Globus pallidus (tissue), 1 donor: ENCODE measurements at regions not wholly inside any gene's neighbourhood (a gene's known extent, or its start where the extent isn't known, plus 50 kb on each side); places are given as distances from the start of the nearest gene placed in this dataset.

Experiments
- DNase-seq: peaks from one replicate; pipeline ENCODE4 v3.0.0-alpha.2; 2015; ENCODE audit warnings: low spot score

DNA sequence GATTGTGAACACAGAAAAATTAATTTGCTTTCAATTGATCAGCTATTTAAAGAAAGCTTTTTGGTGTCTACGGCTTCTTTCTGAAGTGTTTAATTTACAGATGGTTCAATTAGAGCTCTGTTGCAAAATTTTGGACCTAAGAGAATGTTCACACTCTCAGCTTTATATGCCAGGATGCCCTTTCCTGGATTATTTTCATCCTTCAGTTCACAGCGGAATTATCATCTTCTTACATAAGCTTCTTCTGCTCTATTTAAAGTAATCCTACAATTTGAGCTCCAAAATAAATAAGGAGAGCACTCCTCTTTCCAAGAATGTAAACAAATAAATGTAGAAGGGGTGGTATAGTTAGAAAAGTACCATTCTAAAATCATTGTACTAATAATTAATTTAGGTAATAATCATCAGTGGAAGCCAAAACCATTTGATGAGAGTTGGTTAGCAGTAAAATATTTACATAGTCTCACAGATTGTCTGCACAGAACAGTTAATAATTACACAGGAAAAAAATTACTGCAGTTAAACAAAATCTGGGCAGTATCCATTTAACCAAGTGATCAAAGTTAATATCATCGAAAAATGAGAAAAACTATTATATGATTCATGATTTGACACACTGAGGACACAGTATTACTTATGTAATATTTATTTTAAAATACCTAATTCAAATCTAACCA lies 298.0 kb upstream of the TMEM229A start:
- DNase-seq = no peak

DNA sequence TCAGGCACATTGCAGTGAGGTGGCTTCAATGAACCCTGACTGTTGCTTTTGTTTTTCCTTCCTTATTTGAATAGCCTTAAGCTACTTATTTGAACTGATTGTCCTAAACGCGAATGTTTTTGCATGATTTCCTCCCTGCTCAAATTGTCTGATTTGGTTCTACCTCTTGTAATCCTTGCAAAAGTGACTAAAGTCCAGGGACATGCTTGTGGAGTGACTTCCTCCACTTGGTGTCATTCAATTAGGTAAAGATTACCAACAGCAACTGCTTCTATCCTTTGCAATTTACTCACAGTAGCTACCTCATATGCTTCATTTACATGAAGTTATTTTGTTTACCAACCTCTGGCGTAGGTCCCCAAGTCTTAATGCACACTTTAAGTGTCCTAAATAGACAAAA lies 295.9 kb upstream of the TMEM229A start:
- no peak for DNase-seq

- no peak for DNase-seq
Observed at GRCh38 chr7:124324262-124324661, 291.4 kb upstream of the TMEM229A start.

DNA sequence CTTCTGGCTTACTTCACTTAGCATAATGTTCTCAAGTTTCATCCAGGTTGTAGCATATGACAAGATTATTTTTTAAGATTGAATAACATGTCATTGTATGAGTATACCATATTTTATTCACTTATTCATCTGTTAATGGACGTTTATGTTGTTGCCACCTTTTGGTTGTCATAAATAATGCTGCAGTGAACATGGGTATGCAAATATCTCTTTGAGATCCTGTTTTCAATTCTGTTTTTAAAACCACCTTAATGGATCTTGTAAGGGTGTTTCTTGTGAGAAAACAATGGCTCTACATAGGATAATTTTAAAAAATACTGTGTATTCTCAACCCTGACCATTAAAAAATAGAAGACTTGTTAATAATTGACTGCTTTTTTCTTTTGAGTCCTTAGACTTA lies 290.7 kb upstream of the TMEM229A start:
- DNase-seq = no peak

DNA sequence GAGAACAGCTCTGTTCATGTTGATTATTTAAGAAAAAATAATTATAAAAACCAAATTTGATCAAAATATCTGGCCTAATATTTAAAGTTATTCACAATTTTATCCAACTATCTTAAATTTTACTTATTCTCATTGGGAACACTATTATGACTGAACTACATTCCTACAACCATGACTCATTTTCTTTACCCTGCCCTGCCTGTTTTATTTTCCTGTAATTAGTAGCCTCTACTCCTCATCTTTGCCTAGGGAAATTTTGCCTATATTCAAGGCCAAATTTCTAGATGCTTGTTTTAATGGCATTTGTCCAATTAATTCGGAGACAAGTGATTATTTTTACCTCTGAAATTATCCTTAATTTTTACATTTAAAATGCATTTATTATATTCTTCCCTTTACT lies 289.7 kb upstream of the TMEM229A start:
- DNase-seq = no peak

DNA sequence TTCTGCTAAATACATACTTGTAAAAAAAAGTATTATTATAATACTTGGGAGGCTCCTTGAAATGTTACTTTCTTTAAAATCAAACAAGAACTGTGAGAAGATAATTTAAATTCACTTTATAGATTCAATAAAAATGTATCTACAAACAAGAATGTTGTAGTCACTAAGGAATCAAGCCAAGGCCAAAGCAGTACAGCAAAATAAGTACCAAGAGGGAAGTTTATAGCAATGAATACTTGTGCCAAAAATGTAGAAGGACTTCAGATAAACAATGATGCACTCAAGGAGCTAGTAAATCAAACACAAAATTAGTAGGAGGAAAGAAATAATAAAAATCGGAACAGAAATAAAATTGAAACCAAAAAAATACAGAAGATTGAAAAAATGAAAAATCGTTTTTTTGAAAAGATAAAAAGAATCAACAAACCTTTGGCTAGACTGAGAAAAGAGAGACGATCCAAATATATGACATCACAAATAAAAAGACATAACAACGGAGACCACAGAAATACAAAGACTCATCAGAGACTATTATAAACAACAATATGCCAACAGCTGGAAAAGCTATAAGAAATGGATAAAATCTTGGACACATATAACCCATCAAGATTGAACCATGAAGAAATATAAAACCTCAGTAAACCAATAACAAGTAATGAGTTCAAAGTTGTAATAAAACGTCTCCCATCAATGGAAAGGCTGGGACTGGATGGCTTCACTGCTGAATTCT lies 286.0 kb upstream of the TMEM229A start:
- no peak for DNase-seq

GRCh38 chr7:124310934-124311390 lies 278.1 kb upstream of the TMEM229A start:
- no peak for DNase-seq

DNA sequence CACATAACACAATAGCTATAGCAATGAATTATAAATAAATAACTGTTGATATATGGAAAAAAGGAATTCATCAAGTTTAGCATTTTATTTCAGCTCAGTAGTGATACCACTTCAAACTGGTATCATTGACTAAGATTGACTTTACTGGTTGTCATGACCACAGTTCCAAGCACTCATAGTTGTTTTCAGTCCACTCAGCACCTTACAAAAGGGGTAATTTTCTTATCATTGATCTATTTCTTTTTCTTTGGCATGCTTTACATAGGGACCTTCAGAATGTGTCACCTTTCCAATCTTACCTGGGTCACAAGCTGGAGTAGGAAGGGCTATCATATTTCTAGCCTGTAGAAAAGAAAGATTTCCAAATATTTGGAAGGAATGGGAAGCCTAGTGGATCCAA lies 275.5 kb upstream of the TMEM229A start:
- no peak for DNase-seq

- DNase-seq = no peak
Observed at GRCh38 chr7:124295289-124295688, 262.4 kb upstream of the TMEM229A start.

DNA sequence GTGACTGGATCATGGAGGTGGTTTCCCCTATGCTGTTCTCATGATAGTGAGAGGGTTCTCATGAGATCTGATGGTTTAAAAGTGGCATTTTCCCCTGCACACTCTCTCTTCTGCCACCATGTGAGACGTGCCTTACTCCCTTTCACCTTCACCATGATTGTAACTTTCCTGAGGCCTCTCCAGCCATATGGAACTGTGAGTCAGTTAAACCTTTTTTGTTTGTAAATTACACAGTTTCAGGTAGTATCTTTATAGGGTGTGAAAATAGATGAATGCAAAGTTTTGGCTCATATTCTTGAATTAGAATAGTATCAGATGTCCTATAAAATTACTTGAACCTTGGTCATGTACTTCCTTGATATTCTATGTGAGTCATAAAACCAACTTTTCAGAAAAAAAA lies 252.1 kb upstream of the TMEM229A start:
- no peak for DNase-seq

DNA sequence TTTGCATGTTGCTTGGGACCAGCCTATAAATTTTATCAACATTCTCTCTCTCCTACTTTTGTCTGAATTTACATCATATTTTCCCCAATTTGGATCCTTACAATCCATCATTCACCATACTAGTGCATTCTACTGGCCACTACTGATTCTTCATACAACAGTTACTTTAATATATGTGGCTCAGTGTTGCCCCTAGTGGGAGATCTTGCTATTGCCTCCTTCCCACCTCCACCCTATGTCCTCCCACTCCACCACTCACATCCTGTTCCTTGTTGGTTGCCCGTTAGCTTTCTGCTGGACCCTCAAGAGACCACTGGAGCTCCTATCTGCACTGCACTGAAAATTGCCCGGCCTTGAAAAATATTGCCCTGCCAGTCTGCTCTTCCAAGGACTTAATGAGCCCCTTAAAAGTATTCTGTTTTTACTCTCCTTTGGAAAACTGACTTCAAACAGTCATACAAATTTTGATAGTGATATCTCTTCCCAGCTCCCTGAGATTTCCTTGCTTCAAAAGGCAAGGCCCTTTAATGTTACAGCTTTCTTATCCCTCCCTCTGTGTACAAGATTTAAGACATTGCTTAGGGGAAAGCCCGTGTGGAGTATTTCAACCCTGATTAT lies 243.2 kb upstream of the TMEM229A start:
- peak; percentile 6 for DNase-seq

DNA sequence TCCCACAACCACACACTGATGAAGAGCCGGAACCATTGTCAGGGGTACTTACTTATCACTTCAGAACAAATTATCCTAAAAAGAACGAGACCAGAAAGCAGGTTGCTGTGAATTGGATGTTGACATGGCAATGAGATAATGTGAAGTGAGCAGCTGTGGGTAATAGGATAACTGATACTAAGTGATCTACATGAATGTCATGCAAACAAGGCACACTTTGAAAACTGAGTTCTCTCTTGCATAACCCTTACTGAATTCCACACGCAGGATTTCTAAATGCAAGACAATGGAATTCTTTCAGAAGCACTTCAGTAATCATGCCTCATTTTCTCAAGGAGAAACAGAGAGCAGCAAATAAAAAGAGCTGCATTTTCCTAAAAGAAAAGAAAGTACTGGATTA lies 242.5 kb upstream of the TMEM229A start:
- DNase-seq = no peak

DNA sequence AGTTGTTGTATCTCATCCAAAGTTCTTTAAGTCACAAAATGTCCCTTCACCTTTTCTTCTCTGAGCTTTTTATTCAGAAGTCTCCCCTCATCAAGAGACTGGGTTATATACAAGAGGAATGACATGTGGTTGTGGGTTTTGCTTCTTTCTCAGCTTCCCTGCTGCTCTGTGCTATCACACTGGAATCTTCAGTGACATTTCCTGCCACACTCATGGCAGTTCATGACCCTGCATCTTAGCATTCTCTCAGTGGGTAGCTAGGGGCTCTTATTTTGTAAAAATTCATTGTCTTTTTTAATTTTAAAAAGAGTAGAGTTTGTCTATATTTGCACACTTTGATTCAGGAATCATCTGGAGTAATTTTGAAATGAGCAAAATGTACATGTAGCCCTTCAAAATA lies 236.9 kb upstream of the TMEM229A start:
- no peak for DNase-seq

DNA sequence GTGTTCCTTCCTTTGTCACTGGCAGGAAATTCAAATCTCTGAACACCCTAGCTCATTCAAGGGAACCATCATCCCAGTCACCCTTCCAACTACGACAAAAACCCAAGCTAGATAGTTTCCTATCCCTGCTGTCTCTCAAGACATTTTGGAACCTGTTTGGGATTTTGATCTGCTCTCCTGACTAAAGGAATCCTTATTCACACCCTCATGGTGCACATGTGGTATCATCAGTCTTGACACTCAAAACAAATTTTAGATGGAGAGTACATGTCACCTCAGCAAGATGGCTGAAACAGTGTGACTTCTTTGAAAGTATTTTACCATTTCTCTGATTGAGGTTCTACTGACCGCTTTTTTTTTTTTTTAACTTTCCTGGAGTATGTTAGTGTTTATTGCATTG lies 234.3 kb upstream of the TMEM229A start:
- DNase-seq = no peak

DNA sequence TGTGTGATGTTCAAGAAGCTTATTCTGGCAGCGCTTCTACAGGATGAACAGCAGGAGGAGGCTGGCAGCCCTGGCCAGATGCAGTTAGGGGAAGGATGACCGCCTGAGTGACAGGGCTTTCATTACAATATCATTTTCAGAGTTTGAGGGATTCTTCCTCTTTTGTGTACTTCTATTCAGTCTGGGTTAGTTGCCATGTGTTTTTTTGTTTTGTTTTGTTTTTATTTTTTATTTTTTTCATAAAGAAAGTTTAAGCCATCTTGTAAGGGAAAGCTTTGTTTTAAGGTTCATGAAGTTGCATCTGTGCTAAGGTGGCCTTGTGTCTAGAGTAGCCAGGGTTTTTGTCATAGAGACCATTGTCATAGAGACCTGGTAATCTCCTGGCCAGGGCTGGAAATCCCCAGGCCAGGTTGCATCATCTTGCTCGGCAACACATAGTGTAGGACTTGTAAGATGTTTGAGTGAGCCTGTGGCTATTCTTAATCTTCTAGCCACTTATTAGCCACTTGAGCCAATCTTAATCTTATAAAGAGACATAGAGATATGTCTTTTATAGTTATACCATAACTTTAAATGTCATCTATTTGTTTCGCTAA lies 230.5 kb upstream of the TMEM229A start:
- DNase-seq = no peak

- no peak for DNase-seq
Observed at GRCh38 chr7:124261710-124262109, 228.8 kb upstream of the TMEM229A start.

DNA sequence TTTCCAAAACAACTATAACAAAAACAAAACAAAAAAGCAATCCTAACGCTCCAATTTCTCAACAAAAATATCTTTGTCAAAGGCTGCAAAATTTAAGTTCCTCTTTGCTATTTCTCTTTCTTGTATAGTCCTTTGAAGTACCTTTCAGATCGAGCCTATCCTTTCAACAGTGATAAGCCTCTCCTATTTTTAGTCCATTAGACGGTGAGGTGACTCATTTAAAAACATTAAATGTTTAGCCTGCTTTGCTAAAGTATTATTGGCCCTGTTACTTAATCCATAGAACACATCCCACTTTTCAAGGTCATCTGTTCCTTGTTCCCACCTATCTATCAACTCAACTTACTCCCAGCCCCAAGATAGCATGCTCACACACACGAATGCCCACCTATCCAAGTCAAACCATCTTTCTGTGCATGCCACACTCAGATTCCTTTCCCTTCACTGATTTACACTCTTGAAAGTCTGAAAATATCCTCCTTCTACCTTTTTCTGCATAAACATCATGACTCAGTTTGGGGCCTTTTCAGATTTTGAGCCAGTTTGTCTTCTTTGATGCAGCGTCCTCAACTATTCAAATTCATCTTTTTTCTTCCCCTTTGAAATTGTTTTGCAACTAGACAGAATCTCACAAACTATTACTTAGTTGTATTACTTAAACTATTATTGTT lies 224.9 kb upstream of the TMEM229A start:
- no peak for DNase-seq

- DNase-seq = no peak
Observed at GRCh38 chr7:124255041-124255655, 222.3 kb upstream of the TMEM229A start.

GRCh38 chr7:124254396-124254795 lies 221.5 kb upstream of the TMEM229A start:
- DNase-seq = no peak

- no peak for DNase-seq
Observed at GRCh38 chr7:124251636-124252035, 218.8 kb upstream of the TMEM229A start.

GRCh38 chr7:124250297-124251034 lies 217.6 kb upstream of the TMEM229A start:
- no peak for DNase-seq
